GM10266 (cell line): ENCODE measurements at regions not wholly inside any gene's neighbourhood (a gene's known extent, or its start where the extent isn't known, plus 50 kb on each side); places are given as distances from the start of the nearest gene placed in this dataset.

Source experiments
- DNase-seq: peaks from one replicate; pipeline ENCODE4 v3.0.0; 2012; ENCODE audit errors: extremely low spot score
- TF ChIP-seq, protein P1 (sequence below): IDR thresholded peaks from 2 replicates; pipeline ENCODE4 v1.5.1; 2012; ENCODE audit warnings: mild to moderate bottlenecking, low read depth; ENCODE audit not compliant: control insufficient read depth, insufficient read depth; ENCODE audit errors: missing control alignments

DNA sequence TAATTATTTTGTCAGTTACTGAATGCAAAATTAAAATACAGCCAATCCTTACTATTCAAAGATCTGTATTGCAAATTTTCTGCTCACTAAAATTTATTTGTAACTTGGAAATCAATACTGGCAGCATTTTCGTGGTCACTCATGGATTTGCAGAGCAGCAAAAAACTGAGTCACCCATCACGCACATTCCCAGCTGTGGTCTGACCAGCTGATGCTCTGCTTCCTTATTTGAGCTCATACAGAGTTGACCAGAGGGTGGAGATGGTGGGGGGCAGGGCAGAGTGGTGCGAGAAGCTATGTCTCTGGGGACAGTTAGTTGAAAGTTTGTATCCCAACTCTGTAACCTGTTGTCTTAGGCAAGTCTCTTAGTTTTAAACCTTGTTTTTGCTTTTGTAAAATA lies 214.8 kb downstream of the SPCS3 start:
- DNase-seq = no peak
- TF ChIP-seq, protein P1, sequence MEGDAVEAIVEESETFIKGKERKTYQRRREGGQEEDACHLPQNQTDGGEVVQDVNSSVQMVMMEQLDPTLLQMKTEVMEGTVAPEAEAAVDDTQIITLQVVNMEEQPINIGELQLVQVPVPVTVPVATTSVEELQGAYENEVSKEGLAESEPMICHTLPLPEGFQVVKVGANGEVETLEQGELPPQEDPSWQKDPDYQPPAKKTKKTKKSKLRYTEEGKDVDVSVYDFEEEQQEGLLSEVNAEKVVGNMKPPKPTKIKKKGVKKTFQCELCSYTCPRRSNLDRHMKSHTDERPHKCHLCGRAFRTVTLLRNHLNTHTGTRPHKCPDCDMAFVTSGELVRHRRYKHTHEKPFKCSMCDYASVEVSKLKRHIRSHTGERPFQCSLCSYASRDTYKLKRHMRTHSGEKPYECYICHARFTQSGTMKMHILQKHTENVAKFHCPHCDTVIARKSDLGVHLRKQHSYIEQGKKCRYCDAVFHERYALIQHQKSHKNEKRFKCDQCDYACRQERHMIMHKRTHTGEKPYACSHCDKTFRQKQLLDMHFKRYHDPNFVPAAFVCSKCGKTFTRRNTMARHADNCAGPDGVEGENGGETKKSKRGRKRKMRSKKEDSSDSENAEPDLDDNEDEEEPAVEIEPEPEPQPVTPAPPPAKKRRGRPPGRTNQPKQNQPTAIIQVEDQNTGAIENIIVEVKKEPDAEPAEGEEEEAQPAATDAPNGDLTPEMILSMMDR = no peak

DNA sequence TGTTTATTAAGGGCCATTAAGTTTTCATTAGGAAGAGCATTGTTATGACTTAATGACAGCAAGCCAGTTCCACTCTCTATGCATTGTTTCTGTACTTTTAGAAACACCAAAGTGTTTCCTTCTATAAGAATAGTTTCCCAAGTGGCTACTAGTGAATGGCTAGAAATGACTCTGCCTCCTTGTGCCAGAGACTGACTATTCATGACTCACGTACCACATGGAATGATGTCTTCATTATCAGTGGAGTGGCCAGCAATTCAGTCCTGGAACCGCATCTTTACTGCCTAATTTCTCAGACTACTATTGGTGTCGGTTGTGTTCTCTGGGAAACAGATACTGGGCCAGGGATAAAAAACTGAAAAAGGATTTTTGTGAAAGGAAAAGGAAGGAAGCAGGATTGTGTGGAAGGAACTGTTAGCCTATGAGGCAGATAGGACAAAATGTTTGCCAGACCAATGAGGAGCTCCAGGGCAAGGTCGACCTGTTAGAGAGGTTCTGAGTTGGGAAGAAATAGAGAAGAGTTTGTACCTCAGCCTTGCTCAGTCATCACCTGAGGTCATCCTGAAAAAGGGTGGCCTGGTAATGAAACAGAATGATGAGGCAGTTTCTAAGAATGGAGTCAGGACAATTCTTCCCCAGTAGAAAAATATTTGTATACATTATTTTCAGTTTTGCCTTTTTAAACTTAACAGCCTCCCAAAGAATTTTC lies 218.6 kb downstream of the SPCS3 start:
- TF ChIP-seq, protein P1 = no peak
- no peak for DNase-seq

DNA sequence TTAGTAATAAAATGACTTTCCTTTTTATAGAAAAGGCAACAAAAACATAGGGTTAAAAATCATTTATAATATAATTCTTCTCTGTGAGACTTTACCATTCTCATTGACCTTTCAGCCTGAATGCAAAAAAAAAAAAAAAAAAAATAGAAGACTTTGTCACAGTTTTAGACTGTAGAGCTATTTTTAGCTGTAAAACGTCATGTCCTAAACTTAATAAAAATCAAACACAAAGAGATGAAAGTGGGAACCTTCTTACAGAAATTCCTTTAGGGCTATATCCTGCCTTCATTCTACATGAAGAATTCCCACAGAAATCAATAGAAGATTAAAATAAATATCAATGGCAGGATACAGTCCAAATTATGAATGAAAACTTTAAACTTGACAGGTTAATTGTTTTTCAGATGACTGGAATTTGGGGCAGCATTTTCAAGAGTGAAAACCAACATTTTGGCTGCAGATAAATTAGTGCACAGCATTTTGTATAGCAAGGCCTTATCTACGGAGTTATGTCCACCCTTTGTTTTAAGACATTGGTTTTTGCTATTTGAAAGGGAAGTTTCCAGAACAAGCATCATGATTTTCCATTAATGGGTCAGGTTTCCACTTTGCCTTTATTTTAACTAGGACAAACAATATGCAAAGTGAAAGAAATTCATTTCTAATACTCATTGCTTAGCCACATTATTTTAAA lies 219.5 kb downstream of the SPCS3 start:
- DNase-seq = no peak
- TF ChIP-seq, protein P1 = no peak

DNA sequence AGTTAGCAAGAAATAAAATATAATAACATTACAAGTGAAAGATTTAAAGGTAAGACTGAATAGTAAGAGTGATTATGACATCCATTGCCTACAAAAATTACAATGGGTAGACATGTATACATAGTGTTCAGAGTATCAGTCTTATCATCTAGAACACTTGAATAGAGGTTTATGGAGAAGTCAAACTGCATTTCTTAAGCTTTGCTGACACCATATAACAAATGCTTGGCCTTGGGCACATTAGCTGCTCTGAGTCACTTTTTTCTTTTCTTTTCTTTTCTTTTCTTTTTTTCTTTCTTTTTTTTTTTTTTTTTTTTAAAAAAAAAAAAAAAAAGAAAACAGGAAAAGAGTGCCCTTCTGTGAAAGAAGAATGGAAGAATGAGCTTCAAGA lies 220.0 kb downstream of the SPCS3 start:
- TF ChIP-seq, protein P1 = no peak
- DNase-seq = no peak

DNA sequence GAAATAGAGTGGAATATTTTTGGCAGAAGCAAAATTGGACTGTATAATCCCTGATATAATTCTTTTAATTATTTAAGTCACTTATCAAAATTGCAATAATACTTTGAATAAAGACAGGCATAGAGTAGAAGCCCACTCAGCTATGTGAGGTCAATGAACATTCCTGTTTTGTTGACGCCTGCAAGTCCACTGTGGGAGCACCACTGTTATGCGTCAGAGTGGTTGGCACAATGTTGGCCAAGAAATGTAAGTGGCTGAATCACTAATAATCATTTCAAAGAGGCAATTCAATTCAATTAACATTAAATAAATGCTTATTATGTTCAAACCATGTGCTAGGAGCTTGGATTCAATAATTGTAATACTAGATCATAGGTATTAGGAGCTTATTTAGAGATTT lies 221.0 kb downstream of the SPCS3 start:
- no peak for DNase-seq

DNA sequence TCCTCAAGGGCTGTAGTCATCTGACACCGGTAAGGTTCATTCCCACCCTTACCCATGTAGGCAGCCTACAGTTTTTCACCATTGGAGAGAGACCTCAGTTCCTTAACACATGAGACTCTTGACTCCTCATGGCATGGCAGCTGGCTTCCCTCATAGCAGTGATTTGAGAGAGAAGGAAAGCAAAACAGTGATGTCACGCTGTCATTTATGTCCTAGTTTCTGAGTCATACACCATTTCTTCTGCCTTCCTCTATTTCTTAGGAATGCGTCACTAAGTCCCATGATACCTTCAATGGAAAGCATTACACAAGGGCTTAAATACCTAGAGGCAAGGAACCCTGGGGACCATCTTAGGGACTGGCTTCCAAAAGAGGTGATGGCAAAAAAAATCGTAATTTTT lies 226.1 kb downstream of the SPCS3 start:
- TF ChIP-seq, protein P1 = no peak

More for the DNA sequence above, 221.0 kb downstream of the SPCS3 start:
- TF ChIP-seq, protein P1 = no peak

DNA sequence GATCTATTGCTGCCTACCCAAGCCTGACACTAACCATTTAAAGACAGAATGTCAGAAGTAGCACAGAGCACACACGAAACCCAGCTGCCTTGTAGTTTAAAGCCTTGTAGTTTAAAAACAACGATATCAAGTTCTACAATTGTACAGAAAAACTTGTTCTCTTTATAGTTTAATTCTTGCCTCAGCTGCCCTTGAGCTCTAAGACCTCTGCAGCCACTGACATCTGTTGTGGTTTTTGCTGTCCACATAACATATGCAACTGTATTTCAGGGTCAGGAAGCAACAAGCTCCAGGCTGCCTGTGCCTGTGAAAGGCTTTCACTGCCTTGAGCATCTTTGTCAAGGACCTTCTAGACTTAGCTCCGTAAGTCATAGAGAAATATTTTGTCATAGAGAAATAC lies 227.2 kb downstream of the SPCS3 start:
- no peak for DNase-seq
- TF ChIP-seq, protein P1 = no peak

More for the DNA sequence above, 226.1 kb downstream of the SPCS3 start:
- DNase-seq = no peak
